Astrocyte of the spinal cord (primary cell): ENCODE measurements at regions not wholly inside any gene's neighbourhood (a gene's known extent, or its start where the extent isn't known, plus 50 kb on each side); places are given as distances from the start of the nearest gene placed in this dataset.

Experiments
- DNase-seq: peaks from one replicate; pipeline ENCODE4 v3.0.0; 2011; ENCODE audit warnings: low read depth, low spot score
- H3K4me3 ChIP-seq: 2 replicates; pipeline ENCODE4 v1.5.1; 2011; ENCODE audit warnings: low read depth, mild to moderate bottlenecking, low read length, moderate library complexity
- in situ Hi-C: cut with HindIII; loops from 2 replicates; pipeline ENCODE4 v1.10.0; 2017; ENCODE audit warnings: low sequenced_read_pairs
- TF ChIP-seq, protein P1 (sequence below): IDR thresholded peaks from 2 replicates; pipeline ENCODE4 v1.5.1; 2012; ENCODE audit warnings: low read depth, mild to moderate bottlenecking, low read length, inconsistent platforms

GRCh38 chr2:156009293-156009692 is 323.2 kb downstream of the NR4A2 start:
- DNase-seq = no peak
- no peak overlapping the region for H3K4me3 ChIP-seq
- TF ChIP-seq, protein P1, sequence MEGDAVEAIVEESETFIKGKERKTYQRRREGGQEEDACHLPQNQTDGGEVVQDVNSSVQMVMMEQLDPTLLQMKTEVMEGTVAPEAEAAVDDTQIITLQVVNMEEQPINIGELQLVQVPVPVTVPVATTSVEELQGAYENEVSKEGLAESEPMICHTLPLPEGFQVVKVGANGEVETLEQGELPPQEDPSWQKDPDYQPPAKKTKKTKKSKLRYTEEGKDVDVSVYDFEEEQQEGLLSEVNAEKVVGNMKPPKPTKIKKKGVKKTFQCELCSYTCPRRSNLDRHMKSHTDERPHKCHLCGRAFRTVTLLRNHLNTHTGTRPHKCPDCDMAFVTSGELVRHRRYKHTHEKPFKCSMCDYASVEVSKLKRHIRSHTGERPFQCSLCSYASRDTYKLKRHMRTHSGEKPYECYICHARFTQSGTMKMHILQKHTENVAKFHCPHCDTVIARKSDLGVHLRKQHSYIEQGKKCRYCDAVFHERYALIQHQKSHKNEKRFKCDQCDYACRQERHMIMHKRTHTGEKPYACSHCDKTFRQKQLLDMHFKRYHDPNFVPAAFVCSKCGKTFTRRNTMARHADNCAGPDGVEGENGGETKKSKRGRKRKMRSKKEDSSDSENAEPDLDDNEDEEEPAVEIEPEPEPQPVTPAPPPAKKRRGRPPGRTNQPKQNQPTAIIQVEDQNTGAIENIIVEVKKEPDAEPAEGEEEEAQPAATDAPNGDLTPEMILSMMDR = no peak
- in situ Hi-C loops = no loop called here

GRCh38 chr2:156006721-156007618 is 325.6 kb downstream of the NR4A2 start:
- TF ChIP-seq, protein P1 = no peak
- DNase-seq = no peak
- in situ Hi-C loops = no loop called here
- H3K4me3 ChIP-seq = no peak overlapping the region

- no peak for DNase-seq
- in situ Hi-C loops = no loop called here
Observed at GRCh38 chr2:156005999-156006712, 326.4 kb downstream of the NR4A2 start.

GRCh38 chr2:156005531-156005930 is 327.0 kb downstream of the NR4A2 start:
- no peak overlapping the region for H3K4me3 ChIP-seq
- in situ Hi-C loops = no loop called here
- no peak for DNase-seq
- TF ChIP-seq, protein P1 = no peak

More at GRCh38 chr2:156005999-156006712, 326.4 kb downstream of the NR4A2 start:
- TF ChIP-seq, protein P1 = no peak
- no peak overlapping the region for H3K4me3 ChIP-seq

DNA sequence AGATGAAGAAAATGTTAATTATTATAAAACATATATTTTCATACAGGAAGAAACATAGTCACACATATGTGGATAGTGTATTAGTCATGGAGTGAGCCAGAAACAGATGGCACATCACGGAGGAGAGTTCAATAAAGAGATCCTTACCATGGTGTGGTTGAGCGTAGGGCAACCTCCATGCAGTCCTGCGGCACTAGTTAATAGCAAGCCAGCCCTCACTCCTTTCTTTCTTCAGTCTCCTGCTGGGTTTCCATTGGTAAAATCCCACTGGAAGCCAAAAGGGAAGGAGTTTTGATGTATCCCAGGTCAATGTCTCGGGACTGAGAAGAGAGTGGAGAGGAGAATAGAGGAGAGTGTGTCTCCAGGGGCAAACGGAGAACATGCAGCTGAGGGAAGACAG is 328.1 kb downstream of the NR4A2 start:
- in situ Hi-C loops = no loop called here

GRCh38 chr2:156003780-156004179 is 328.7 kb downstream of the NR4A2 start:
- no peak for DNase-seq
- in situ Hi-C loops = no loop called here
- no peak overlapping the region for H3K4me3 ChIP-seq
- TF ChIP-seq, protein P1 = no peak

More for the DNA sequence above, 328.1 kb downstream of the NR4A2 start:
- TF ChIP-seq, protein P1 = no peak
- no peak for DNase-seq
- H3K4me3 ChIP-seq = no peak overlapping the region
